ENCODE measurements at regions not wholly inside any gene's neighbourhood (a gene's known extent, or its start where the extent isn't known, plus 50 kb on each side); places are given as distances from the start of the nearest gene placed in this dataset.

GRCh38 chr2:5089409-5089808 lies 602.8 kb upstream of the SOX11 start:
- no peak overlapping the region for H3K4me2 ChIP-seq (ENCODE audit: low read depth, low read length, poor library complexity, severe bottlenecking)
- no peak overlapping the region for H2AFZ ChIP-seq (ENCODE audit: low read depth, low read length, severe bottlenecking)
- no peaks in the 10 kb centered on the region for H3K27me3 ChIP-seq (ENCODE audit: low read length)
- no peaks in the 10 kb centered on the region for H3K36me3 ChIP-seq (ENCODE audit: low read length)
- no peaks in the 10 kb centered on the region for H3K79me2 ChIP-seq (ENCODE audit: insufficient read depth, low read length)
- H3K27ac ChIP-seq (ENCODE audit: low read depth, low read length): no peak overlapping the region
- no peak overlapping the region for H3K9ac ChIP-seq (ENCODE audit: low read length)
- H3K4me3 ChIP-seq (ENCODE audit: insufficient read depth, low read length, poor library complexity, severe bottlenecking): no peak overlapping the region
- TF ChIP-seq EZH2phosphoT487 (conservative IDR thresholded peaks at IDR 0.05; ENCODE audit: low read length) (no peak), CTCF (IDR thresholded peaks at IDR 0.05; ENCODE audit: insufficient read depth, low read length, poor library complexity, severe bottlenecking) (no peak)
- no peaks in the 10 kb centered on the region for H3K9me3 ChIP-seq (ENCODE audit: insufficient read depth, low read length)
- no peaks in the 10 kb centered on the region for H3F3A ChIP-seq (ENCODE audit: insufficient read depth)
- no peaks in the 10 kb centered on the region for H3K9me2 ChIP-seq (replicated peaks; ENCODE audit: insufficient read depth, low read length)
- H4K20me1 ChIP-seq (ENCODE audit: low read depth, low read length): no peaks in the 10 kb centered on the region

GRCh38 chr2:5093056-5093455 lies 599.1 kb upstream of the SOX11 start:
- no peaks in the 10 kb centered on the region for H4K20me1 ChIP-seq (ENCODE audit: low read depth, low read length)
- no peaks in the 10 kb centered on the region for H3K9me3 ChIP-seq (ENCODE audit: insufficient read depth, low read length)
- H3K9ac ChIP-seq (ENCODE audit: low read length): no peak overlapping the region
- no peak overlapping the region for H3K4me2 ChIP-seq (ENCODE audit: low read depth, low read length, poor library complexity, severe bottlenecking)
- H3K9me2 ChIP-seq (replicated peaks; ENCODE audit: insufficient read depth, low read length): no peaks in the 10 kb centered on the region
- TF ChIP-seq EZH2phosphoT487 (conservative IDR thresholded peaks at IDR 0.05; ENCODE audit: low read length): no peak
- TF ChIP-seq CTCF (IDR thresholded peaks at IDR 0.05; ENCODE audit: insufficient read depth, low read length, poor library complexity, severe bottlenecking): no peak
- H3K36me3 ChIP-seq (ENCODE audit: low read length): no peaks in the 10 kb centered on the region
- H3F3A ChIP-seq (ENCODE audit: insufficient read depth): no peaks in the 10 kb centered on the region
- H2AFZ ChIP-seq (ENCODE audit: low read depth, low read length, severe bottlenecking): no peak overlapping the region
- no peak overlapping the region for H3K4me3 ChIP-seq (ENCODE audit: insufficient read depth, low read length, poor library complexity, severe bottlenecking)
- no peaks in the 10 kb centered on the region for H3K79me2 ChIP-seq (ENCODE audit: insufficient read depth, low read length)
- H3K27me3 ChIP-seq (ENCODE audit: low read length): no peaks in the 10 kb centered on the region
- H3K27ac ChIP-seq (ENCODE audit: low read depth, low read length): no peak overlapping the region

- H3K4me2 ChIP-seq (ENCODE audit: low read depth, low read length, poor library complexity, severe bottlenecking): no peak overlapping the region
- H3K27ac ChIP-seq (ENCODE audit: low read depth, low read length): no peak overlapping the region
- TF ChIP-seq EZH2phosphoT487 (conservative IDR thresholded peaks at IDR 0.05; ENCODE audit: low read length) (no peak), CTCF (IDR thresholded peaks at IDR 0.05; ENCODE audit: insufficient read depth, low read length, poor library complexity, severe bottlenecking) (no peak)
- no peak overlapping the region for H2AFZ ChIP-seq (ENCODE audit: low read depth, low read length, severe bottlenecking)
- H3K9me2 ChIP-seq (replicated peaks; ENCODE audit: insufficient read depth, low read length): no peaks in the 10 kb centered on the region
- H3F3A ChIP-seq (ENCODE audit: insufficient read depth): no peaks in the 10 kb centered on the region
- H3K9me3 ChIP-seq (ENCODE audit: insufficient read depth, low read length): no peaks in the 10 kb centered on the region
- H3K36me3 ChIP-seq (ENCODE audit: low read length): no peaks in the 10 kb centered on the region
- no peaks in the 10 kb centered on the region for H3K27me3 ChIP-seq (ENCODE audit: low read length)
- H3K4me3 ChIP-seq (ENCODE audit: insufficient read depth, low read length, poor library complexity, severe bottlenecking): no peak overlapping the region
- no peaks in the 10 kb centered on the region for H4K20me1 ChIP-seq (ENCODE audit: low read depth, low read length)
- H3K9ac ChIP-seq (ENCODE audit: low read length): no peak overlapping the region
- H3K79me2 ChIP-seq (ENCODE audit: insufficient read depth, low read length): no peaks in the 10 kb centered on the region
Measured at GRCh38 chr2:5093518-5093917, 598.7 kb upstream of the SOX11 start.

GRCh38 chr2:5094192-5094591 lies 598.0 kb upstream of the SOX11 start:
- H3K9me2 ChIP-seq (replicated peaks; ENCODE audit: insufficient read depth, low read length): no peaks in the 10 kb centered on the region
- H3F3A ChIP-seq (ENCODE audit: insufficient read depth): no peaks in the 10 kb centered on the region
- TF ChIP-seq EZH2phosphoT487 (conservative IDR thresholded peaks at IDR 0.05; ENCODE audit: low read length): no peak
- no peak for TF ChIP-seq CTCF (IDR thresholded peaks at IDR 0.05; ENCODE audit: insufficient read depth, low read length, poor library complexity, severe bottlenecking)
- no peaks in the 10 kb centered on the region for H4K20me1 ChIP-seq (ENCODE audit: low read depth, low read length)
- no peaks in the 10 kb centered on the region for H3K9me3 ChIP-seq (ENCODE audit: insufficient read depth, low read length)
- H2AFZ ChIP-seq (ENCODE audit: low read depth, low read length, severe bottlenecking): no peak overlapping the region
- H3K36me3 ChIP-seq (ENCODE audit: low read length): no peaks in the 10 kb centered on the region
- no peaks in the 10 kb centered on the region for H3K79me2 ChIP-seq (ENCODE audit: insufficient read depth, low read length)
- no peaks in the 10 kb centered on the region for H3K27me3 ChIP-seq (ENCODE audit: low read length)
- H3K4me3 ChIP-seq (ENCODE audit: insufficient read depth, low read length, poor library complexity, severe bottlenecking): no peak overlapping the region
- H3K27ac ChIP-seq (ENCODE audit: low read depth, low read length): no peak overlapping the region
- no peak overlapping the region for H3K4me2 ChIP-seq (ENCODE audit: low read depth, low read length, poor library complexity, severe bottlenecking)
- H3K9ac ChIP-seq (ENCODE audit: low read length): no peak overlapping the region
